ENCODE measurements at regions not wholly inside any gene's neighbourhood (a gene's known extent, or its start where the extent isn't known, plus 50 kb on each side); places are given as distances from the start of the nearest gene placed in this dataset.
"Not testable (repeated sequence)": the region's sequence is repeated elsewhere in the genome, so short reads cannot be mapped to it uniquely, and the experiment has no call there.

GRCh38 chr12:17016116-17016864, 410.3 kb upstream of the LMO3 start:
- Histone ChIP-seq H3K36me3 (no peaks in the 10 kb centered on the region), H3K27ac (no peak overlapping the region), H3K9me3 (peaks cover 0 to 24% (median 0%) of the 10 kb centered on the region in 11 donors), H3K4me3 (no peak overlapping the region), H3K4me1 (no peaks in the 10 kb centered on the region), H3K27me3 (no peaks in the 10 kb centered on the region)
- intact Hi-C loops (cut with DNase I) = no loop called here
- no peak for ATAC-seq
- 82 to 87% methylated on average over 7 of the region's 7 CpGs for WGBS, 2 donors
- no peak for TF ChIP-seq CTCF (IDR thresholded peaks at IDR 0.05)
- no peak for DNase-seq

- H3K36me3 ChIP-seq = no peaks in the 10 kb centered on the region
- no peak overlapping the region for H3K27ac ChIP-seq
- no peak overlapping the region for H3K4me3 ChIP-seq
- WGBS, 2 donors = 95 to 100% methylated on average over 1 of the region's 1 CpG
- intact Hi-C loops (cut with DNase I) = no loop called here
- TF ChIP-seq CTCF (IDR thresholded peaks at IDR 0.05) = no peak
- no peak for ATAC-seq
- no peaks in the 10 kb centered on the region for H3K27me3 ChIP-seq
- no peak for DNase-seq
- H3K4me1 ChIP-seq = no peaks in the 10 kb centered on the region
- peaks cover 0 to 24% (median 0%) of the 10 kb centered on the region in 11 donors for H3K9me3 ChIP-seq
These were observed 409.5 kb upstream of the LMO3 start for GRCh38 chr12:17015501-17015900.

GRCh38 chr12:17007442-17008040, 401.6 kb upstream of the LMO3 start:
- H3K27ac ChIP-seq; H3K27me3 ChIP-seq; H3K4me3 ChIP-seq; H3K36me3 ChIP-seq; intact Hi-C loops (cut with DNase I); DNase-seq; ATAC-seq; H3K4me1 ChIP-seq: not testable (repeated sequence)
- WGBS, 2 donors = 94% methylated on average over 43 of the region's 43 CpGs
- peaks cover 0 to 15% (median 0%) of the 10 kb centered on the region in 11 donors for H3K9me3 ChIP-seq

- H3K4me1 ChIP-seq; H3K27ac ChIP-seq; ATAC-seq; H3K27me3 ChIP-seq; H3K36me3 ChIP-seq; intact Hi-C loops (cut with DNase I); DNase-seq; H3K4me3 ChIP-seq: not testable (repeated sequence)
- 91% methylated on average over 14 of the region's 14 CpGs for WGBS, 2 donors
- peaks cover 0 to 18% (median 0%) of the 10 kb centered on the region in 11 donors for H3K9me3 ChIP-seq
These were observed 392.6 kb upstream of the LMO3 start for GRCh38 chr12:16998538-16998937.

- WGBS, 2 donors = 69 to 74% methylated on average over 3 of the region's 3 CpGs
- no peak for ATAC-seq
- no peak for TF ChIP-seq CTCF (IDR thresholded peaks at IDR 0.05)
These were observed 378.5 kb upstream of the LMO3 start for GRCh38 chr12:16984484-16984883.

More at GRCh38 chr12:16984484-16984883, 378.5 kb upstream of the LMO3 start:
- Histone ChIP-seq H3K27ac (no peak overlapping the region), H3K27me3 (no peaks in the 10 kb centered on the region), H3K4me3 (no peak overlapping the region), H3K36me3 (no peaks in the 10 kb centered on the region), H3K9me3 (peaks cover 0 to 43% (median 3%) of the 10 kb centered on the region in 11 donors), H3K4me1 (no peaks in the 10 kb centered on the region)
- DNase-seq = no peak
- intact Hi-C loops (cut with DNase I) = no loop called here

Measured in heart right ventricle (tissue), 16 donors.